ENCODE measurements at regions not wholly inside any gene's neighbourhood (a gene's known extent, or its start where the extent isn't known, plus 50 kb on each side); places are given as distances from the start of the nearest gene placed in this dataset.

DNA sequence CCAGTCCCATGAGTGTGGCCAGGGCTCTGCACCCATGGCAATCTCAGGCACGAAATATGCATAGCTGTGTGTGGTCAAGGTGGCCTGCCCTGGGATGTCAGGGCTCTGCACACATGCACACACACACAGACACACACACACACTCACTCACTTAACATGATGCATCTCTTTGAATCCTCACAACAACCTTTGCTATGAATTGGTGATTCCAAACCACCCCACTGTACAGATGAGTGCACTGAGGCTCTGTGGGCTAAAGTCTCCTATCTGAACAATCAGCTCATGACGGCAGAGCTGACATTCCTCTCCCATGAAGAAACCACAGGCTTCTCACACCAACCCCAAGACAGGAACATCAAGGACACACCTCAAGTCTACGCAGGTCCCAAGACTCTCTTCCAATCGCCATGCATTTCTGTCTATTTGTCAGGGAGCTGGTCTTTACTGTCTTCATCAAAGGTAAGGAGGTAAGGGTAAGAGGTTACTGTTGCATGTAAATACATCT is 131.6 kb downstream of the ETS2 start (continued):
- TF ChIP-seq IKZF1 (conservative IDR thresholded peaks at IDR 0.05) (no peak), ASH2L (IDR thresholded peaks at IDR 0.05; ENCODE audit: borderline replicate concordance, low read depth) (no peak)

DNA sequence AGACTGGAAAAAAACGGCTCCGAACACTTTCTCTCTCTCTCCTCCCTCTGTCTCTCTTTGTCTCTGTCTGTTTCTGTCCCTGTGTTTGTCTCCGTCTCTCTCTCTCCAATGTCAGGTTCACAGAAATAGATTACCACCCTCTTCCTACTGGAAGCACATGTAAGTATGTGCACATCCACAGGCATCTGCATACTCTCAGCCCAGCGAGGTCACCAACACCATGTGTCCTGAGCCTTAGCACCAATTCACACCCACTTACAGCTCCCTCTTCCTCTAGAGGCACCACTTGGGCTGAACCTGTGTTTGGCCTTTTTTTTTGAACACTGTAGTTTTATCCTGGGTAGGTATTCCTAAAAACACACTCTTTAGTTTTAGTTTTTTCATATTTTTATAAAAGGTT is 130.5 kb downstream of the ETS2 start:
- Histone ChIP-seq H3K4me1 (ENCODE audit: control insufficient read depth, insufficient read depth, low read length) (no peaks in the 10 kb centered on the region), H3K9me3 (replicated peaks; ENCODE audit: control insufficient read depth, insufficient read depth, low read length) (no peaks in the 10 kb centered on the region), H2AFZ (ENCODE audit: control insufficient read depth, low read depth, low read length) (no peak overlapping the region), H3K4me2 (ENCODE audit: control insufficient read depth, insufficient read depth) (no peak overlapping the region), H3K9ac (ENCODE audit: control insufficient read depth, insufficient read depth, low read length) (no peak overlapping the region), H3K27ac (ENCODE audit: control insufficient read depth, insufficient read depth) (no peak overlapping the region), H4K20me1 (ENCODE audit: control insufficient read depth, insufficient read depth) (no peaks in the 10 kb centered on the region), H3K36me3 (ENCODE audit: control insufficient read depth in 2 of 2, insufficient read depth in 2 of 2, low read length in 1 of 2) (no peaks in the 10 kb centered on the region), H3K27me3 (replicated peaks in 1 of 2; ENCODE audit: control insufficient read depth in 2 of 2, insufficient read depth in 2 of 2, low read length in 1 of 2) (no peaks in the 10 kb centered on the region; a peak in 1 of 4 replicates), H3K79me2 (ENCODE audit: control insufficient read depth, insufficient read depth, low read length) (no peaks in the 10 kb centered on the region), H3K4me3 (no peak overlapping the region)
- SMC1A ChIA-PET (ENCODE audit: uncharacterized antibody, unreplicated experiment) = no interaction called here
- ATAC-seq (no peak), DNase-seq (ENCODE audit: low read depth, low spot score) (no peak), FAIRE-seq (no peak)
- TF ChIP-seq PAX5 (IDR thresholded peaks at IDR 0.05; ENCODE audit: borderline replicate concordance, low read depth, low read length) = no peak
- TF ChIP-seq STAT3 (IDR thresholded peaks at IDR 0.05; ENCODE audit: low read depth, low read length) = no peak
- in situ Hi-C loops (cut with MboI) = no loop called here
- RAD21 ChIA-PET (ENCODE audit: unreplicated experiment) = no interaction called here
- BruUV-seq (replicated peaks) = no TSS peak
- POLR2A ChIA-PET = no interaction called here
- WGBS (ENCODE audit: insufficient coverage, insufficient replicate concordance, low lambda C conversion rate, missing lambda C conversion rate) = 45% methylated on average over 4 of the region's 4 CpGs
- CTCF ChIA-PET = no interaction called here
- intact Hi-C loops (cut with micrococcal nuclease; ENCODE audit: unreplicated experiment) = no loop called here

DNA sequence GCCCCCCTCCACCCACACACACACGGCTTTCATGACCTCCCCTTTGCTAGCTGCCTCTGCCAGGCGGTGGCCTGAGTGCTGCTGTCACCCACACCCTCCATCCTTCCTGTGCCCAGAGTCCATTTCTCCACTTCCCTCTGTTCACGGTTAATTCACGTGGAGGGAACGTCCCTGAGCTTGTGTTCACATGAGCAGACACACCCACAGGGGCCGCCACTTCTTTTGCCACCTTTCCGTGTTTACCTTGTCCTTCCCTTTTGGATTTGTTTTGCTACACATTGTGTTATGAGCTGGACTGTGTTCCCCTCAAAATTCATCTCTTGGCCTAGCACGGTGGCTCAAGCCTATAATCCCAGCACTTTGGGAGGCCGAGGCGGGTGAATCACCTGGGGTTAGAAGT is 128.0 kb downstream of the ETS2 start:
- Histone ChIP-seq H3K9me3 (replicated peaks; ENCODE audit: control insufficient read depth, insufficient read depth, low read length) (no peaks in the 10 kb centered on the region), H3K4me3 (no peak overlapping the region), H3K27me3 (replicated peaks in 1 of 2; ENCODE audit: control insufficient read depth in 2 of 2, insufficient read depth in 2 of 2, low read length in 1 of 2) (no peaks in the 10 kb centered on the region; a peak in 1 of 4 replicates), H3K36me3 (ENCODE audit: control insufficient read depth in 2 of 2, insufficient read depth in 2 of 2, low read length in 1 of 2) (no peaks in the 10 kb centered on the region), H2AFZ (ENCODE audit: control insufficient read depth, low read depth, low read length) (no peak overlapping the region), H3K79me2 (ENCODE audit: control insufficient read depth, insufficient read depth, low read length) (no peaks in the 10 kb centered on the region), H3K4me2 (ENCODE audit: control insufficient read depth, insufficient read depth) (no peak overlapping the region), H3K4me1 (ENCODE audit: control insufficient read depth, insufficient read depth, low read length) (no peaks in the 10 kb centered on the region), H3K9ac (ENCODE audit: control insufficient read depth, insufficient read depth, low read length) (no peak overlapping the region), H3K27ac (ENCODE audit: control insufficient read depth, insufficient read depth) (no peak overlapping the region), H4K20me1 (ENCODE audit: control insufficient read depth, insufficient read depth) (no peaks in the 10 kb centered on the region)
- ATAC-seq (no peak), DNase-seq (ENCODE audit: low read depth, low spot score) (no peak), FAIRE-seq (no peak)
- intact Hi-C loops (cut with micrococcal nuclease; ENCODE audit: unreplicated experiment) = no loop called here
- WGBS (ENCODE audit: insufficient coverage, insufficient replicate concordance, low lambda C conversion rate, missing lambda C conversion rate) = 41% methylated on average over 10 of the region's 10 CpGs
- no TSS peak for BruUV-seq (replicated peaks)
- ChIA-PET POLR2A (no interaction called here), RAD21 (ENCODE audit: unreplicated experiment) (no interaction called here), CTCF (interaction anchor here (0.6 kb wide), 1 partner anchor 266 kb away, joined by 3 read pairs; no protein-coding TSS in a partner anchor), SMC1A (ENCODE audit: uncharacterized antibody, unreplicated experiment) (no interaction called here)
- in situ Hi-C loops (cut with MboI) = no loop called here
- TF ChIP-seq SUPT20H (IDR thresholded peaks at IDR 0.05; ENCODE audit: borderline replicate concordance, control insufficient read depth, low read depth, low read length) = no peak
- no peak for TF ChIP-seq PML (IDR thresholded peaks at IDR 0.05; ENCODE audit: low read length)
- TF ChIP-seq, protein P1, sequence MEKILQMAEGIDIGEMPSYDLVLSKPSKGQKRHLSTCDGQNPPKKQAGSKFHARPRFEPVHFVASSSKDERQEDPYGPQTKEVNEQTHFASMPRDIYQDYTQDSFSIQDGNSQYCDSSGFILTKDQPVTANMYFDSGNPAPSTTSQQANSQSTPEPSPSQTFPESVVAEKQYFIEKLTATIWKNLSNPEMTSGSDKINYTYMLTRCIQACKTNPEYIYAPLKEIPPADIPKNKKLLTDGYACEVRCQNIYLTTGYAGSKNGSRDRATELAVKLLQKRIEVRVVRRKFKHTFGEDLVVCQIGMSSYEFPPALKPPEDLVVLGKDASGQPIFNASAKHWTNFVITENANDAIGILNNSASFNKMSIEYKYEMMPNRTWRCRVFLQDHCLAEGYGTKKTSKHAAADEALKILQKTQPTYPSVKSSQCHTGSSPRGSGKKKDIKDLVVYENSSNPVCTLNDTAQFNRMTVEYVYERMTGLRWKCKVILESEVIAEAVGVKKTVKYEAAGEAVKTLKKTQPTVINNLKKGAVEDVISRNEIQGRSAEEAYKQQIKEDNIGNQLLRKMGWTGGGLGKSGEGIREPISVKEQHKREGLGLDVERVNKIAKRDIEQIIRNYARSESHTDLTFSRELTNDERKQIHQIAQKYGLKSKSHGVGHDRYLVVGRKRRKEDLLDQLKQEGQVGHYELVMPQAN (conservative IDR thresholded peaks at IDR 0.05) = no peak
- TF ChIP-seq, protein P2, sequence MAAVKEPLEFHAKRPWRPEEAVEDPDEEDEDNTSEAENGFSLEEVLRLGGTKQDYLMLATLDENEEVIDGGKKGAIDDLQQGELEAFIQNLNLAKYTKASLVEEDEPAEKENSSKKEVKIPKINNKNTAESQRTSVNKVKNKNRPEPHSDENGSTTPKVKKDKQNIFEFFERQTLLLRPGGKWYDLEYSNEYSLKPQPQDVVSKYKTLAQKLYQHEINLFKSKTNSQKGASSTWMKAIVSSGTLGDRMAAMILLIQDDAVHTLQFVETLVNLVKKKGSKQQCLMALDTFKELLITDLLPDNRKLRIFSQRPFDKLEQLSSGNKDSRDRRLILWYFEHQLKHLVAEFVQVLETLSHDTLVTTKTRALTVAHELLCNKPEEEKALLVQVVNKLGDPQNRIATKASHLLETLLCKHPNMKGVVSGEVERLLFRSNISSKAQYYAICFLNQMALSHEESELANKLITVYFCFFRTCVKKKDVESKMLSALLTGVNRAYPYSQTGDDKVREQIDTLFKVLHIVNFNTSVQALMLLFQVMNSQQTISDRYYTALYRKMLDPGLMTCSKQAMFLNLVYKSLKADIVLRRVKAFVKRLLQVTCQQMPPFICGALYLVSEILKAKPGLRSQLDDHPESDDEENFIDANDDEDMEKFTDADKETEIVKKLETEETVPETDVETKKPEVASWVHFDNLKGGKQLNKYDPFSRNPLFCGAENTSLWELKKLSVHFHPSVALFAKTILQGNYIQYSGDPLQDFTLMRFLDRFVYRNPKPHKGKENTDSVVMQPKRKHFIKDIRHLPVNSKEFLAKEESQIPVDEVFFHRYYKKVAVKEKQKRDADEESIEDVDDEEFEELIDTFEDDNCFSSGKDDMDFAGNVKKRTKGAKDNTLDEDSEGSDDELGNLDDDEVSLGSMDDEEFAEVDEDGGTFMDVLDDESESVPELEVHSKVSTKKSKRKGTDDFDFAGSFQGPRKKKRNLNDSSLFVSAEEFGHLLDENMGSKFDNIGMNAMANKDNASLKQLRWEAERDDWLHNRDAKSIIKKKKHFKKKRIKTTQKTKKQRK (IDR thresholded peaks at IDR 0.05; ENCODE audit: low read depth, low read length) = no peak
- TF ChIP-seq JUNB (IDR thresholded peaks at IDR 0.05) = no peak
- TF ChIP-seq SMARCA5 (IDR thresholded peaks at IDR 0.05) = no peak
- TF ChIP-seq NFYA (IDR thresholded peaks at IDR 0.05; ENCODE audit: borderline replicate concordance, low read depth, low read length) = no peak
- no peak for TF ChIP-seq GATAD2B (conservative IDR thresholded peaks at IDR 0.05; ENCODE audit: low read depth)

Measured in GM12878 (cell line).